C4-2B (cell line): ENCODE measurements at regions not wholly inside any gene's neighbourhood (a gene's known extent, or its start where the extent isn't known, plus 50 kb on each side); places are given as distances from the start of the nearest gene placed in this dataset.

Experiments used
- ZFX ChIP-seq: fragments of 450-650 bp; IDR thresholded peaks from 2 replicates; pipeline ENCODE4 v1.6.1; 2017
- TF ChIP-seq, protein P1 (sequence below): fragments of 450-650 bp; conservative IDR thresholded peaks from 2 replicates; pipeline ENCODE4 v1.5.1; 2017; ENCODE audit warnings: mild to moderate bottlenecking

DNA sequence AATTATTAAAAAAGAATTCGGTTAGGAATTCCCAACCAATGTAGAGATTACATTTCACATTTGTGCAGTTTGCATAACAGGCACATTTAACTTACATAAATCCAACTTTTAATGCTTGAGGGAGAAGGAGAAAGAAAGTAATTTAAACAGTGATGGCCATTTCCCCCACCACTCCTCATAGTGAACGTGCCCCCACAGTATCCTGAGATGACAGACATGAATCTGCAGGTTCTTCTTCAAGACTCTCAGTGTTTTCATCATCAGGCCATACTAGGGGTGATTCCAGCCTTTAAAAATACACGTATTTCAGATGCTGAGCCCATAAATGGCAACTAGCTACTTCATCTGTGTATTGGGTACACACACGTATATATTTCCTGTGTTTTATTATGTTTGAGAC lies 51.3 kb upstream of the WIPF1 start:
- TF ChIP-seq, protein P1, sequence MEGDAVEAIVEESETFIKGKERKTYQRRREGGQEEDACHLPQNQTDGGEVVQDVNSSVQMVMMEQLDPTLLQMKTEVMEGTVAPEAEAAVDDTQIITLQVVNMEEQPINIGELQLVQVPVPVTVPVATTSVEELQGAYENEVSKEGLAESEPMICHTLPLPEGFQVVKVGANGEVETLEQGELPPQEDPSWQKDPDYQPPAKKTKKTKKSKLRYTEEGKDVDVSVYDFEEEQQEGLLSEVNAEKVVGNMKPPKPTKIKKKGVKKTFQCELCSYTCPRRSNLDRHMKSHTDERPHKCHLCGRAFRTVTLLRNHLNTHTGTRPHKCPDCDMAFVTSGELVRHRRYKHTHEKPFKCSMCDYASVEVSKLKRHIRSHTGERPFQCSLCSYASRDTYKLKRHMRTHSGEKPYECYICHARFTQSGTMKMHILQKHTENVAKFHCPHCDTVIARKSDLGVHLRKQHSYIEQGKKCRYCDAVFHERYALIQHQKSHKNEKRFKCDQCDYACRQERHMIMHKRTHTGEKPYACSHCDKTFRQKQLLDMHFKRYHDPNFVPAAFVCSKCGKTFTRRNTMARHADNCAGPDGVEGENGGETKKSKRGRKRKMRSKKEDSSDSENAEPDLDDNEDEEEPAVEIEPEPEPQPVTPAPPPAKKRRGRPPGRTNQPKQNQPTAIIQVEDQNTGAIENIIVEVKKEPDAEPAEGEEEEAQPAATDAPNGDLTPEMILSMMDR = no peak
- no peak for TF ChIP-seq ZFX
